B cell (primary cell): ENCODE measurements at regions not wholly inside any gene's neighbourhood (a gene's known extent, or its start where the extent isn't known, plus 50 kb on each side); places are given as distances from the start of the nearest gene placed in this dataset.

Experiments used
- ATAC-seq: fragments of 200-7000 bp; cut with Tn5 transposase; one replicate; pipeline ENCODE4 v1.10.0; 2021; ENCODE audit warnings: low read depth, mild to moderate bottlenecking, moderate number of reproducible peaks, moderate library complexity
- CTCF ChIA-PET: fragments of 350-600 bp; sonication (Branson Sonifier 250); formaldehyde crosslinking; loops from one replicate; lab custom pipeline; 2021; ENCODE audit warnings: antibody characterized with exemption, inconsistent platforms; lab: Charles Lee
- POLR2A ChIA-PET: fragments of 350-600 bp; sonication (Branson Sonifier 250); formaldehyde crosslinking; loops from one replicate; lab custom pipeline; 2021; ENCODE audit warnings: antibody characterized with exemption; lab: Charles Lee
- DNase-seq: peaks from one replicate; pipeline ENCODE4 v3.0.0; 2013
- H2AFZ ChIP-seq: 2 replicates; pipeline ENCODE4 v1.6.1; 2012; ENCODE audit warnings: mild to moderate bottlenecking, low read depth, low read length; ENCODE audit not compliant: insufficient read depth, poor library complexity, severe bottlenecking
- H3K27ac ChIP-seq, 2 donors: 1 replicate in 1 of 2; 2 replicates in 1 of 2; pipeline ENCODE4 v1.5.1; 2012 to 2013; ENCODE audit warnings: low read length in 2 of 2, mild to moderate bottlenecking in 2 of 2, moderate library complexity in 1 of 2
- H3K27me3 ChIP-seq, 4 experiments: fragments of 200-600 bp in 1 of 4; sonication (generic) in 1 of 4; replicated peaks in 1 of 4; 1 replicate in 2 of 4; 2 replicates in 2 of 4; pipeline versions ENCODE4 v1.6.1 to v1.7.0; 2013 to 2016; ENCODE audit warnings: low read length in 3 of 4, mild to moderate bottlenecking in 2 of 4, mixed read lengths in 1 of 4, moderate library complexity in 1 of 4; ENCODE audit not compliant: insufficient read depth in 4 of 4, control insufficient read depth in 3 of 4; ENCODE audit errors: control extremely low read depth in 1 of 4
- H3K36me3 ChIP-seq, 2 experiments: replicated peaks in 1 of 2; 1 replicate in 1 of 2; 2 replicates in 1 of 2; pipeline versions ENCODE4 v1.6.1 to v1.7.1; 2013; ENCODE audit warnings: low read length in 1 of 2; ENCODE audit not compliant: insufficient read depth in 2 of 2, control insufficient read depth in 1 of 2; ENCODE audit errors: control extremely low read depth in 1 of 2, extremely low read depth in 1 of 2
- H3K4me1 ChIP-seq, 2 donors: fragments of 200-600 bp in 1 of 2; sonication (generic) in 1 of 2; 1 replicate in 1 of 2; 2 replicates in 1 of 2; pipeline versions ENCODE4 v1.5.1 to v1.6.1; 2013 to 2017; ENCODE audit warnings: low read length in 2 of 2; ENCODE audit not compliant: control insufficient read depth in 2 of 2, insufficient read depth in 2 of 2
- H3K4me2 ChIP-seq: replicated peaks from 2 replicates; pipeline ENCODE3; 2012; ENCODE audit warnings: mild to moderate bottlenecking, low read depth, low read length; ENCODE audit not compliant: poor library complexity, severe bottlenecking
- H3K4me3 ChIP-seq, 5 experiments: fragments of 200-600 bp in 1 of 5; sonication (generic) in 1 of 5; 1 replicate in 3 of 5; 2 replicates in 2 of 5; pipeline versions ENCODE4 v1.5.1 to v1.7.0; 2011 to 2016; ENCODE audit warnings: low read length in 4 of 5, mild to moderate bottlenecking in 4 of 5, low read depth in 2 of 5, control low read depth in 1 of 5, moderate library complexity in 1 of 5; ENCODE audit not compliant: insufficient read depth in 1 of 5; ENCODE audit errors: control extremely low read depth in 1 of 5, extremely low read depth in 1 of 5
- H3K79me2 ChIP-seq: fragments of 200-600 bp; sonication (generic); one replicate; pipeline ENCODE4 v1.6.0; 2016; ENCODE audit warnings: low read length; ENCODE audit not compliant: control insufficient read depth, insufficient read depth
- H3K9ac ChIP-seq: fragments of 200-600 bp; sonication (generic); 2 replicates; pipeline ENCODE4 v1.6.1; 2017; ENCODE audit warnings: mild to moderate bottlenecking, low read length, moderate library complexity
- H3K9me3 ChIP-seq, 3 donors: one replicate each; pipeline versions ENCODE4 v1.6.1 to v1.7.1; 2013; ENCODE audit warnings: low read length in 2 of 3; ENCODE audit not compliant: control insufficient read depth in 2 of 3, insufficient read depth in 1 of 3; ENCODE audit errors: control extremely low read depth in 1 of 3
- H4K20me1 ChIP-seq: 2 replicates; pipeline ENCODE4 v1.6.0; 2012; ENCODE audit warnings: mild to moderate bottlenecking, low read length; ENCODE audit not compliant: insufficient read depth, control insufficient read depth, poor library complexity, severe bottlenecking
- H3K27ac Mint-ChIP-seq: one replicate; pipeline ENCODE4 v1.8.0; 2021; ENCODE audit warnings: mixed read lengths
- H3K27me3 Mint-ChIP-seq: one replicate; pipeline ENCODE4 v1.8.0; 2021; ENCODE audit warnings: mixed read lengths
- H3K4me1 Mint-ChIP-seq: one replicate; pipeline ENCODE4 v1.8.0; 2021; ENCODE audit warnings: mixed read lengths
- H3K4me3 Mint-ChIP-seq: one replicate; pipeline ENCODE4 v1.8.0; 2021; ENCODE audit warnings: mixed read lengths
- H3K9me3 Mint-ChIP-seq: one replicate; pipeline ENCODE4 v1.8.0; 2022; ENCODE audit warnings: mixed read lengths; ENCODE audit not compliant: insufficient read depth
- CTCF ChIP-seq: fragments of 200-600 bp; IDR thresholded peaks from one replicate; pipeline ENCODE4 v1.8.0; 2022; ENCODE audit warnings: antibody characterized with exemption, mild to moderate bottlenecking
- EZH2 ChIP-seq: IDR thresholded peaks from 2 replicates; pipeline ENCODE4 v1.6.1; 2012; ENCODE audit warnings: borderline replicate concordance, low read depth, mild to moderate bottlenecking, moderate library complexity, low read length; ENCODE audit not compliant: insufficient read depth, poor library complexity, severe bottlenecking
- WGBS: methylation state at CpG from one replicate; pipeline ENCODE4 v1.1.5; 2013; ENCODE audit warnings: missing lambda C conversion rate; ENCODE audit not compliant: insufficient coverage; 5-methylcytosine and 5-hydroxymethylcytosine counted together
- intact Hi-C: fragments of 100-400 bp; cut with micrococcal nuclease; formaldehyde crosslinking; loops from one replicate; pipeline ENCODE4 v1.10.0; 2022

- WGBS, result 100% methylated on average over 3 of the region's 4 CpGs
- no peak for ATAC-seq
- Mint-ChIP-seq H3K4me3 (no peak overlapping the region), H3K9me3 (no peaks in the 10 kb centered on the region), H3K27ac (no peak overlapping the region), H3K4me1 (no peaks in the 10 kb centered on the region), H3K27me3 (peaks cover 15% of the 10 kb centered on the region)
- H3K9ac ChIP-seq, result no peak overlapping the region
- CTCF ChIA-PET, result no interaction called here
- H3K9me3 ChIP-seq, result no peaks in the 10 kb centered on the region
- no peak for TF ChIP-seq EZH2
- no peak for TF ChIP-seq CTCF
- DNase-seq, result no peak
- H4K20me1 ChIP-seq, result no peaks in the 10 kb centered on the region
- H3K27me3 ChIP-seq, result peaks cover 0 to 7% (median 0%) of the 10 kb centered on the region in 4 experiments
- no peak overlapping the region for H3K4me3 ChIP-seq
- H3K4me2 ChIP-seq, result no peak overlapping the region
- POLR2A ChIA-PET, result no interaction called here
- no peaks in the 10 kb centered on the region for H3K79me2 ChIP-seq
- no peaks in the 10 kb centered on the region for H3K36me3 ChIP-seq
- no peak overlapping the region for H3K27ac ChIP-seq
- no peak overlapping the region for H2AFZ ChIP-seq
- H3K4me1 ChIP-seq, result no peaks in the 10 kb centered on the region
- intact Hi-C loops, result no loop called here
Measured at GRCh38 chr11:119794756-119795155, 65.8 kb upstream of the NECTIN1 start.

GRCh38 chr11:119794141-119794665, 65.2 kb upstream of the NECTIN1 start:
- Mint-ChIP-seq H3K27ac (no peak overlapping the region), H3K4me1 (no peaks in the 10 kb centered on the region), H3K27me3 (peaks cover 14% of the 10 kb centered on the region), H3K9me3 (no peaks in the 10 kb centered on the region), H3K4me3 (no peak overlapping the region)
- ChIA-PET POLR2A (no interaction called here), CTCF (no interaction called here)
- H4K20me1 ChIP-seq, result no peaks in the 10 kb centered on the region
- H3K36me3 ChIP-seq, result no peaks in the 10 kb centered on the region
- no peak for ATAC-seq
- H3K4me1 ChIP-seq, result no peaks in the 10 kb centered on the region
- no peak for DNase-seq
- TF ChIP-seq EZH2 (no peak), CTCF (no peak)
- no peaks in the 10 kb centered on the region for H3K79me2 ChIP-seq
- H3K9ac ChIP-seq, result no peak overlapping the region
- H2AFZ ChIP-seq, result no peak overlapping the region
- peaks cover 0 to 7% (median 0%) of the 10 kb centered on the region in 4 experiments for H3K27me3 ChIP-seq
- H3K4me2 ChIP-seq, result no peak overlapping the region
- no peak overlapping the region for H3K4me3 ChIP-seq
- no peaks in the 10 kb centered on the region for H3K9me3 ChIP-seq
- WGBS, result 88% methylated on average over 15 of the region's 17 CpGs
- H3K27ac ChIP-seq, result no peak overlapping the region
- intact Hi-C loops, result no loop called here
